ENCODE measurements at regions not wholly inside any gene's neighbourhood (a gene's known extent, or its start where the extent isn't known, plus 50 kb on each side); places are given as distances from the start of the nearest gene placed in this dataset.

DNA sequence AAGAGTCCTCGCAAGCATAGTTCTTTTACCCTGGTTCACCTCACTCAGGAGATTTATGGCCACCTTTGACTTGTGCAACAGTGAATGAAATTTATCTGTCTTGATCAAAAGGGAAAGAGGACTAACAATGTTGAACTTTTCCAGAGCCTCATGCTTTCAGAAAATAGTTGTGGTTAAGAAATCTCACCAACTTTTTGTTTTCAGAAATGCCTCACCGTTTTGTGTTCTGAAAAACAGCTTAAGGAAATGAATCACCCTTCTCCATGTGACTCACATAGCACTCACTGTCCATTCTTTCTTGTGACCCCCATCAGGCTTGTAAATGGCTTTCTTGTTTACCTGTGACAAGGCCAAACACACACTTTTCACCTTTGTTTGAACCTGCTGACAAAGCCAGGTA, 148.6 kb upstream of the FAM3C start:
- TF ChIP-seq FOS (IDR thresholded peaks at IDR 0.05; ENCODE audit: low read depth, low read length): peak; percentile 89
- peak; percentile 76 for TF ChIP-seq BHLHE40 (IDR thresholded peaks at IDR 0.05; ENCODE audit: low read depth, low read length)
- TF ChIP-seq, protein P1, sequence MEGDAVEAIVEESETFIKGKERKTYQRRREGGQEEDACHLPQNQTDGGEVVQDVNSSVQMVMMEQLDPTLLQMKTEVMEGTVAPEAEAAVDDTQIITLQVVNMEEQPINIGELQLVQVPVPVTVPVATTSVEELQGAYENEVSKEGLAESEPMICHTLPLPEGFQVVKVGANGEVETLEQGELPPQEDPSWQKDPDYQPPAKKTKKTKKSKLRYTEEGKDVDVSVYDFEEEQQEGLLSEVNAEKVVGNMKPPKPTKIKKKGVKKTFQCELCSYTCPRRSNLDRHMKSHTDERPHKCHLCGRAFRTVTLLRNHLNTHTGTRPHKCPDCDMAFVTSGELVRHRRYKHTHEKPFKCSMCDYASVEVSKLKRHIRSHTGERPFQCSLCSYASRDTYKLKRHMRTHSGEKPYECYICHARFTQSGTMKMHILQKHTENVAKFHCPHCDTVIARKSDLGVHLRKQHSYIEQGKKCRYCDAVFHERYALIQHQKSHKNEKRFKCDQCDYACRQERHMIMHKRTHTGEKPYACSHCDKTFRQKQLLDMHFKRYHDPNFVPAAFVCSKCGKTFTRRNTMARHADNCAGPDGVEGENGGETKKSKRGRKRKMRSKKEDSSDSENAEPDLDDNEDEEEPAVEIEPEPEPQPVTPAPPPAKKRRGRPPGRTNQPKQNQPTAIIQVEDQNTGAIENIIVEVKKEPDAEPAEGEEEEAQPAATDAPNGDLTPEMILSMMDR (conservative IDR thresholded peaks at IDR 0.05; ENCODE audit: low read depth, low read length): no peak
- TF ChIP-seq, protein P2, sequence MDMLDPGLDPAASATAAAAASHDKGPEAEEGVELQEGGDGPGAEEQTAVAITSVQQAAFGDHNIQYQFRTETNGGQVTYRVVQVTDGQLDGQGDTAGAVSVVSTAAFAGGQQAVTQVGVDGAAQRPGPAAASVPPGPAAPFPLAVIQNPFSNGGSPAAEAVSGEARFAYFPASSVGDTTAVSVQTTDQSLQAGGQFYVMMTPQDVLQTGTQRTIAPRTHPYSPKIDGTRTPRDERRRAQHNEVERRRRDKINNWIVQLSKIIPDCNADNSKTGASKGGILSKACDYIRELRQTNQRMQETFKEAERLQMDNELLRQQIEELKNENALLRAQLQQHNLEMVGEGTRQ (IDR thresholded peaks at IDR 0.05; ENCODE audit: low read depth, low read length): peak; percentile 73
- TF ChIP-seq SMC3 (IDR thresholded peaks at IDR 0.05; ENCODE audit: low read depth, low read length): no peak
- TF ChIP-seq CEBPB (IDR thresholded peaks at IDR 0.05; ENCODE audit: low read depth, low read length): peak; percentile 71
- Histone ChIP-seq H2BK20ac (ENCODE audit: low read depth, low read length) (no peak overlapping the region), H2AFZ (replicated peaks; ENCODE audit: low read length, poor library complexity) (no peak overlapping the region), H3K4me3 (ENCODE audit: insufficient read depth, low read depth, low read length) (no peak overlapping the region), H3K27ac (ENCODE audit: insufficient read depth, low read length) (no peak overlapping the region), H3K14ac (replicated peaks; ENCODE audit: low read depth, low read length) (no peak overlapping the region), H3K56ac (ENCODE audit: extremely low read depth, insufficient read depth, low read length) (no peak overlapping the region), H4K8ac (ENCODE audit: low read depth in 2 of 2, low read length in 2 of 2) (no peak overlapping the region), H4K91ac (ENCODE audit: insufficient read depth, low read depth, low read length) (no peak overlapping the region), H3K4ac (ENCODE audit: low read depth, low read length) (no peak overlapping the region), H2AK9ac (replicated peaks; ENCODE audit: low read depth, low read length, poor library complexity) (no peak overlapping the region), H3K4me1 (ENCODE audit: control insufficient read depth, insufficient read depth, low read length) (0 out of 2 replicates have a peak, but pooled peaks cover 3% of the 10 kb centered on the region), H3K9me3 (ENCODE audit: control insufficient read depth, insufficient read depth, low read length) (peaks cover 2% of the 10 kb centered on the region; the same call in 1 of the 2 replicates), H3K9me1 (ENCODE audit: insufficient read depth, low read length) (no peaks in the 10 kb centered on the region), H2BK5ac (ENCODE audit: low read depth, low read length, poor library complexity, severe bottlenecking) (peak overlapping the region; percentile 66), H3K9ac (ENCODE audit: low read depth, low read length) (no peak overlapping the region), H4K20me1 (ENCODE audit: insufficient read depth, low read length) (no peaks in the 10 kb centered on the region), H2AK5ac (ENCODE audit: low read depth, low read length) (no peak overlapping the region), H3K23ac (ENCODE audit: low read depth, low read length) (no peak overlapping the region), H2BK120ac (ENCODE audit: low read depth, low read length) (no peak overlapping the region), H3K79me1 (ENCODE audit: low read depth in 1 of 2, low read length in 2 of 2) (no peaks in the 10 kb centered on the region), H3K27me3 (ENCODE audit: control insufficient read depth, insufficient read depth, low read length) (no peaks in the 10 kb centered on the region), H2BK15ac (ENCODE audit: low read depth, low read length) (no peak overlapping the region; the same call in 2 of the 3 replicates), H3K18ac (ENCODE audit: low read depth, low read length) (no peak overlapping the region), H3K4me2 (ENCODE audit: low read depth, low read length) (peak overlapping the region; percentile 5; the same call in 1 of the 2 replicates), H4K5ac (ENCODE audit: low read depth, low read length) (no peak overlapping the region), H3K36me3 (ENCODE audit: control insufficient read depth, insufficient read depth, low read length) (no peaks in the 10 kb centered on the region)
- WGBS, 2 experiments (ENCODE audit: extremely low coverage in 2 of 2, insufficient read length in 1 of 2): 0% methylated on average over 1 of the region's 2 CpGs; no CpG with 5 or more reads in 1 of the 2 experiments
- in situ Hi-C loops (cut with MboI; ENCODE audit: low sequenced_read_pairs): loop anchor here (5.0 to 10.0 kb wide), 2 partner anchors 177 to 420 kb away; no protein-coding TSS in a partner anchor
- ATAC-seq (ENCODE audit: low read depth) (peak; percentile 69), DNase-seq (peak; percentile 89)
- CTCF ChIA-PET: interaction anchor here (0.6 kb wide), 1 partner anchor 178 kb away, joined by 4 read pairs; no protein-coding TSS in a partner anchor
- intact Hi-C loops (cut with micrococcal nuclease): loop anchor here (1.0 to 5.0 kb wide), 7 partner anchors 11 to 557 kb away; partner anchors contain the start of gene CPED1
- dilution Hi-C loops (cut with HindIII; ENCODE audit: low sequenced_read_pairs, unreplicated experiment): no loop called here
- POLR2A ChIA-PET (ENCODE audit: unreplicated experiment): interaction anchor here (1.0 kb wide), 1 partner anchor 175 kb away, joined by 3 read pairs; no protein-coding TSS in a partner anchor
- BruUV-seq (replicated peaks): no TSS peak

Data from IMR-90 (cell line).